GM23248 (cell line): ENCODE measurements at regions not wholly inside any gene's neighbourhood (a gene's known extent, or its start where the extent isn't known, plus 50 kb on each side); places are given as distances from the start of the nearest gene placed in this dataset.

Experiments used
- DNase-seq: peaks from one replicate; pipeline ENCODE4 v3.0.0-alpha.2; 2015
- H2AFZ ChIP-seq: fragments of 200-600 bp; sonication (generic); 2 replicates; pipeline ENCODE4 v1.6.1; 2016; ENCODE audit warnings: antibody characterized with exemption
- H3F3A ChIP-seq: fragments of 200-600 bp; sonication (generic); 2 replicates; pipeline ENCODE4 v1.6.1; 2016; ENCODE audit warnings: mild to moderate bottlenecking, antibody characterized with exemption, mixed run types; ENCODE audit not compliant: insufficient read depth
- H3K27ac ChIP-seq: fragments of 200-600 bp; sonication (generic); 2 replicates; pipeline ENCODE4 v1.5.1; 2016; ENCODE audit warnings: mild to moderate bottlenecking
- H3K27me3 ChIP-seq: fragments of 200-600 bp; sonication (generic); replicated peaks from 2 replicates; pipeline ENCODE4 v1.6.1; 2016; ENCODE audit warnings: mild to moderate bottlenecking; ENCODE audit not compliant: insufficient read depth
- H3K36me3 ChIP-seq: fragments of 200-600 bp; sonication (generic); 2 replicates; pipeline ENCODE4 v1.6.1; 2016; ENCODE audit warnings: low read depth, mild to moderate bottlenecking
- H3K4me1 ChIP-seq: fragments of 200-600 bp; sonication (generic); 2 replicates; pipeline ENCODE4 v1.6.1; 2016; ENCODE audit warnings: mild to moderate bottlenecking; ENCODE audit not compliant: insufficient read depth
- H3K4me2 ChIP-seq: fragments of 200-600 bp; sonication (generic); one replicate; pipeline ENCODE4 v1.6.1; 2016; ENCODE audit warnings: mild to moderate bottlenecking; ENCODE audit not compliant: unreplicated experiment
- H3K4me3 ChIP-seq: fragments of 200-600 bp; sonication (generic); 2 replicates; pipeline ENCODE4 v1.5.1; 2016; ENCODE audit warnings: mild to moderate bottlenecking
- H3K79me2 ChIP-seq: fragments of 200-600 bp; sonication (generic); 2 replicates; pipeline ENCODE4 v1.6.1; 2016; ENCODE audit warnings: mild to moderate bottlenecking; ENCODE audit not compliant: insufficient read depth
- H3K9ac ChIP-seq: fragments of 200-600 bp; sonication (generic); 2 replicates; pipeline ENCODE4 v1.6.1; 2016; ENCODE audit warnings: mild to moderate bottlenecking
- H3K9me2 ChIP-seq: fragments of 200-600 bp; sonication (generic); 2 replicates; pipeline ENCODE4 v1.6.1; 2016; ENCODE audit warnings: mixed run types, mild to moderate bottlenecking, moderate library complexity; ENCODE audit not compliant: insufficient read depth
- H3K9me3 ChIP-seq: fragments of 200-600 bp; sonication (generic); one replicate; pipeline ENCODE4 v1.6.1; 2017; ENCODE audit warnings: low read depth
- H4K20me1 ChIP-seq: fragments of 200-600 bp; sonication (generic); 2 replicates; pipeline ENCODE4 v1.6.0; 2016; ENCODE audit not compliant: insufficient read depth
- EZH2 ChIP-seq: fragments of 200-600 bp; sonication (generic); IDR thresholded peaks from 2 replicates; pipeline ENCODE4 v1.6.1; 2018; ENCODE audit warnings: antibody characterized with exemption, mild to moderate bottlenecking; ENCODE audit not compliant: insufficient read depth, poor library complexity, severe bottlenecking
- EZH2phosphoT487 ChIP-seq: fragments of 200-600 bp; sonication (generic); IDR thresholded peaks from 2 replicates; pipeline ENCODE4 v1.6.1; 2018; ENCODE audit warnings: antibody characterized with exemption, moderate library complexity, mild to moderate bottlenecking, low read depth; ENCODE audit not compliant: insufficient read depth
- WGBS, 2 experiments: methylation state at CpG; one replicate each; pipeline ENCODE4 v1.1.6; 2015 to 2017; ENCODE audit warnings: low lambda C conversion rate in 2 of 2, low coverage in 1 of 2; ENCODE audit errors: missing lambda C conversion rate in 2 of 2; 5-methylcytosine and 5-hydroxymethylcytosine counted together
- in situ Hi-C: fragments of 300-500 bp; cut with MboI; formaldehyde crosslinking; loops from 2 replicates; pipeline ENCODE4 v1.15.0; 2020

DNA sequence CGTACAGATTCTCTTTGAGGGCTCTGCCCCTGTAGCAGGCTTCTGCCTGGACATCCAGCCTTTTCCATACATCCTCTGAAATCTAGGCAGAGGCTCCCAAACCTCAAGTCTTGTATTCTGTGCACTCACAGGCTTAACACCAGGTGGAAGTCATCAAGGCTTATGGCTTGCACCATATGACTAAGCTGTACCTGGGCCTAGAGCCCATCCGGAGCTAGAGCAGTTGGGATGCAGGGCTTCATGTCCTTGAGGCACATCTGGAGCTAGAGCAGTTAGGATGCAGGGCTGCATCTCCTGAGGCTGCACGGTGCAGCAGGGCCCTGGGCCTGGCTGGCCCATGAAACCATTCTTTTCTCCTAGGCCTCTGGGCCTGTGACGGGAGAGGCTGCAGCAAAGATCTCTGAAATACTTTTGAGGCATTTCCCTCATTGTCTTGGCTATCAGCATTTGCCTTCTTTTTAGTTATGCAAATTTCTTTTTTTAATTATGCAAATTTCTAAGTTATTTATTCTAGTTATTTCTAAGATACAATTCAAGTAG, 98.7 kb downstream of the CD24 start:
- no peaks in the 10 kb centered on the region for H3K9me2 ChIP-seq
- peaks cover 7% of the 10 kb centered on the region for H3F3A ChIP-seq
- no peak overlapping the region for H3K9ac ChIP-seq
- no peak for TF ChIP-seq EZH2phosphoT487
- no peak for TF ChIP-seq EZH2
- H3K36me3 ChIP-seq: no peaks in the 10 kb centered on the region
- no peaks in the 10 kb centered on the region for H3K9me3 ChIP-seq
- 57 to 60% methylated on average over 4 of the region's 4 CpGs for WGBS, 2 experiments
- no peaks in the 10 kb centered on the region for H4K20me1 ChIP-seq
- in situ Hi-C loops: no loop called here
- no peak overlapping the region for H3K27ac ChIP-seq
- no peak for DNase-seq
- H3K4me1 ChIP-seq: peaks cover 4% of the 10 kb centered on the region
- H3K79me2 ChIP-seq: no peaks in the 10 kb centered on the region
- no peak overlapping the region for H3K4me2 ChIP-seq
- H3K27me3 ChIP-seq: no peaks in the 10 kb centered on the region
- H2AFZ ChIP-seq: no peak overlapping the region
- no peak overlapping the region for H3K4me3 ChIP-seq

DNA sequence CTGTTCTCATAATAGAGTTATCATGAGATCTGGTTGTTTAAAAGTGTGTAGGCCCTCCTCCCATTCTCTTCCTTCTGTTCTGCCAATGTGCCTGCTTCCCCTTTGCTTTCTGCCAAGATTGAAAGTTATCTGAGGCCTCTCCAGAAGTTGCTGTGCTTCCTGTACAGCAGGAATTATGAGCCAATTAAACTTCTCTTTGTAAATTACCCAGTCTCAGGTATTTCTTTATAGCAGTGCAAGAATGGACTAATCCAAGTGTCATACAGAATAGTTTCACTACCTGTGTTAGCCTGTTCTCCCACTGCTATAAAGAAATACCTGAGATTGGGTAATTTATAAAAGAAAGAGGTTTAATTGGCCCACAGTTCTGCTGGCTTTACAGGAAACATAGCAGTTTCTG, 100.0 kb downstream of the CD24 start:
- TF ChIP-seq EZH2phosphoT487 (no peak), EZH2 (no peak)
- no peaks in the 10 kb centered on the region for H3K9me2 ChIP-seq
- H3K36me3 ChIP-seq: no peaks in the 10 kb centered on the region
- in situ Hi-C loops: no loop called here
- H3K79me2 ChIP-seq: no peaks in the 10 kb centered on the region
- peaks cover 16% of the 10 kb centered on the region for H3K4me1 ChIP-seq
- peaks cover 21% of the 10 kb centered on the region for H3F3A ChIP-seq
- DNase-seq: no peak
- H3K27ac ChIP-seq: no peak overlapping the region
- no peak overlapping the region for H2AFZ ChIP-seq
- H3K9ac ChIP-seq: no peak overlapping the region
- no peak overlapping the region for H3K4me2 ChIP-seq
- no peaks in the 10 kb centered on the region for H3K27me3 ChIP-seq
- H4K20me1 ChIP-seq: no peaks in the 10 kb centered on the region
- H3K4me3 ChIP-seq: no peak overlapping the region
- no peaks in the 10 kb centered on the region for H3K9me3 ChIP-seq

DNA sequence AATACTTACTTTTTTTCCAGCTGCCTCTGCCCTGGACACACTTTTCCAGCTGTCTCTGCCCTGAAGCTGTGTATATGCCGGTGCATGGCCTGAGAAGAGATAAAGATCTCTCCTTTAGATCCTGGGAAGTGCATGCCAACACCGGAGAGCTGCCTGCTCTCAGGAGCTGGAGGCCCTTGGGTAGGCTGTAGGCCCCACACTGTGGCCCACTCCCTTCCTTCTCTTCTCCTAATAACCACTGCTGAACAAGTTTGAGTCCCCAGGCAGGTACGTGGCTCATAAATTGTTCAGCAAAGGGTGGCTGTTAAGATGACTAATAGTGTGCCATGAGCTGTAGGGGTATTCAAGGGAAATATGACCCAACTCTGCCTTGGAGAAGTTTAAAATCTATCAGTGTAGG, 102.5 kb downstream of the CD24 start:
- H3K36me3 ChIP-seq: no peaks in the 10 kb centered on the region
- no peaks in the 10 kb centered on the region for H3K9me2 ChIP-seq
- H3K79me2 ChIP-seq: no peaks in the 10 kb centered on the region
- 0 out of 2 replicates have a peak, but pooled peaks cover 2% of the 10 kb centered on the region for H3K27me3 ChIP-seq
- H3K4me1 ChIP-seq: peaks cover 20% of the 10 kb centered on the region
- TF ChIP-seq EZH2: no peak
- TF ChIP-seq EZH2phosphoT487: no peak
- no peaks in the 10 kb centered on the region for H3K9me3 ChIP-seq
- no peak overlapping the region for H3K27ac ChIP-seq
- no peak overlapping the region for H3K4me2 ChIP-seq
- H2AFZ ChIP-seq: no peak overlapping the region
- H3K9ac ChIP-seq: no peak overlapping the region
- peaks cover 29% of the 10 kb centered on the region for H3F3A ChIP-seq
- WGBS, 2 experiments: 59 to 62% methylated on average over 3 of the region's 3 CpGs
- in situ Hi-C loops: no loop called here
- peak; percentile 1 for DNase-seq
- no peaks in the 10 kb centered on the region for H4K20me1 ChIP-seq
- no peak overlapping the region for H3K4me3 ChIP-seq

DNA sequence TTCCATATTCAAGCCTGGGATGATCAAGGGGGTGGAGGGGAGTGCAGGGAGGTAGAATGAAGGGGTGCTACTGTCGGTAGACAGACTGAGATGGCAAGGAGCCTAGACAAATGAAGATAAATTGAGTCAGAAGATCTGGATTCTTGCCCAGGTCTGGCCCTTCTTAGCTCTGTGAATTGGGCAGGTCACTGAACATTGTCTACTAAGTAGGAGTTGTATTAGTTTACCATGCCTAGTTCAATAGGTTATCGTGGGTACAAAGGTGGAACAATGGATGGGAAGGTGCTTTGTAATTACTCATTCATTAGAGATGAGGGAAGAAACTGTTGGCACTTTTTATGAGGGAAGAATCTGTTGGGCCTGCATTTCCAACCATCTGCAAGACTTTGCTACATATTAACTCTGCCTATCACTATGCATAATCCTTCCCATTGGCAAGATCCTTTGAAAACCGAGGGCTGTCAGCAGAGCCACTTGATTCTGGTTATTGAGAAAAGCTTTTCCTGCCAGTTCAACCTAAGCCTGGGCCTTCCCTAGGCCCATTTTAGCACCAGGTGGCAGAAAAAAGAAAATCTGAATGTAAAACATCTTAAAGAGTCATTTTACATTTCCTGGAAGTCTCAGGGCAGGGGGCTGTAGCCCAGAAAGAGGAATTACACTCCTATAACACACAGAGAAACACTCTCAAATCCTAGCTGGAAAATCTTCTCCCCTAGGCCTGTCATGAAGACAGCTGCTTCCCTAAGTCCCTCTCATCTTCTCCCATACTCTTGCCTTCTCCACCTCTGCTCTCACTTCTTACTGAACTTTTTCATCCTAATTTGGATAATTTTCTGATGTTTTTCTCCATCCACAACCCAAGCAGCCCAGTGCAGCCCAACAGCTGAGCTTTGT, 103.5 kb downstream of the CD24 start:
- no peak for TF ChIP-seq EZH2
- TF ChIP-seq EZH2phosphoT487: no peak
- Histone ChIP-seq H3F3A (peaks cover 29% of the 10 kb centered on the region), H3K27ac (0 out of 2 replicates have a peak overlapping the region, but pooled peaks have one; percentile 25), H3K4me3 (no peak overlapping the region), H3K4me2 (peak overlapping the region; percentile 19), H3K9ac (no peak overlapping the region), H2AFZ (no peak overlapping the region), H3K27me3 (peaks cover 5% of the 10 kb centered on the region; the same call in 1 of the 2 replicates), H4K20me1 (no peaks in the 10 kb centered on the region), H3K79me2 (no peaks in the 10 kb centered on the region), H3K9me2 (no peaks in the 10 kb centered on the region), H3K36me3 (no peaks in the 10 kb centered on the region), H3K4me1 (peaks cover 20% of the 10 kb centered on the region), H3K9me3 (no peaks in the 10 kb centered on the region)
- WGBS, 2 experiments: 21 to 33% methylated on average over 3 of the region's 3 CpGs
- in situ Hi-C loops: no loop called here
- peak; percentile 37 for DNase-seq
